HEK293 (cell line): ENCODE measurements at regions not wholly inside any gene's neighbourhood (a gene's known extent, or its start where the extent isn't known, plus 50 kb on each side); places are given as distances from the start of the nearest gene placed in this dataset.

Source experiments
- CTCF ChIA-PET: fragments of 350-600 bp; formaldehyde crosslinking; extraction: SDS; loops from one replicate; lab custom pipeline; 2021; ENCODE audit warnings: antibody characterized with exemption; lab: Yijun Ruan, JAX
- POLR2A ChIA-PET: fragments of 300-600 bp; formaldehyde crosslinking; extraction: SDS; loops from one replicate; lab custom pipeline; 2020; ENCODE audit warnings: antibody characterized with exemption, inconsistent platforms; lab: Yijun Ruan, JAX
- H3K27ac ChIP-seq: fragments of 200-500 bp; sonication (Bioruptor generic); 2 replicates; pipeline ENCODE4 v1.5.1; 2014; ENCODE audit warnings: low read depth, low read length, control low read depth, inconsistent platforms; ENCODE audit errors: extremely low read depth
- H3K36me3 ChIP-seq, 2 experiments: fragments of 200-500 bp in 1 of 2; sonication (Bioruptor generic) in 1 of 2; 1 replicate in 1 of 2; 2 replicates in 1 of 2; pipeline ENCODE4 v1.5.1; 2014 to 2017; ENCODE audit warnings: inconsistent platforms in 2 of 2, low read length in 2 of 2; ENCODE audit not compliant: control insufficient read depth in 2 of 2, insufficient read depth in 1 of 2
- H3K4me1 ChIP-seq: fragments of 200-500 bp; sonication (Bioruptor generic); 2 replicates; pipeline ENCODE4 v1.5.1; 2014; ENCODE audit warnings: mild to moderate bottlenecking, low read length, inconsistent platforms; ENCODE audit not compliant: control insufficient read depth, insufficient read depth
- H3K4me3 ChIP-seq: 2 replicates; pipeline ENCODE4 v1.5.1; 2011; ENCODE audit warnings: low read depth, mild to moderate bottlenecking, control low read depth, low read length, moderate library complexity
- H3K9me3 ChIP-seq: fragments of 200-500 bp; sonication (Bioruptor generic); 2 replicates; pipeline ENCODE4 v1.5.1; 2014; ENCODE audit warnings: low read depth, low read length, inconsistent platforms; ENCODE audit not compliant: control insufficient read depth, insufficient read depth
- GFI1B ChIP-seq: fragments of 450-650 bp; formaldehyde crosslinking; IDR thresholded peaks from 2 replicates; pipeline ENCODE4 v1.5.1; 2016; ENCODE audit warnings: missing biosample characterization, missing genetic modification characterization
- GLI4 ChIP-seq: fragments of 450-650 bp; formaldehyde crosslinking; IDR thresholded peaks from 2 replicates; pipeline ENCODE4 v1.5.1; 2016; ENCODE audit warnings: missing biosample characterization, missing genetic modification characterization
- HOXD13 ChIP-seq: sonication (generic); formaldehyde crosslinking; IDR thresholded peaks from 2 replicates; pipeline ENCODE4 v1.8.0; 2022; ENCODE audit warnings: missing genetic modification reagents, borderline replicate concordance
- KLF17 ChIP-seq: fragments of 450-650 bp; formaldehyde crosslinking; IDR thresholded peaks from 2 replicates; pipeline ENCODE4 v1.5.1; 2016; ENCODE audit warnings: missing biosample characterization, missing genetic modification characterization
- PRDM4 ChIP-seq: fragments of 450-650 bp; formaldehyde crosslinking; IDR thresholded peaks from 2 replicates; pipeline ENCODE4 v1.5.1; 2017; ENCODE audit warnings: missing biosample characterization, missing genetic modification characterization
- REST ChIP-seq: fragments of 450-650 bp; formaldehyde crosslinking; IDR thresholded peaks from 2 replicates; pipeline ENCODE4 v1.5.1; 2016; ENCODE audit warnings: missing biosample characterization, missing genetic modification characterization
- ZBTB17 ChIP-seq: fragments of 450-650 bp; formaldehyde crosslinking; IDR thresholded peaks from 2 replicates; pipeline ENCODE4 v1.5.1; 2016; ENCODE audit warnings: missing biosample characterization, missing genetic modification characterization
- ZBTB26 ChIP-seq: fragments of 450-650 bp; formaldehyde crosslinking; optimal IDR thresholded peaks from 2 replicates; pipeline ENCODE3; 2016; ENCODE audit warnings: missing biosample characterization, mild to moderate bottlenecking, missing genetic modification characterization
- ZBTB48 ChIP-seq: fragments of 450-650 bp; formaldehyde crosslinking; IDR thresholded peaks from 2 replicates; pipeline ENCODE4 v1.5.1; 2016; ENCODE audit warnings: missing biosample characterization, missing genetic modification characterization
- ZFHX2 ChIP-seq: fragments of 450-650 bp; formaldehyde crosslinking; conservative IDR thresholded peaks from 2 replicates; pipeline ENCODE4 v1.5.1; 2016; ENCODE audit warnings: missing biosample characterization, missing genetic modification characterization
- ZNF112 ChIP-seq: fragments of 450-650 bp; formaldehyde crosslinking; IDR thresholded peaks from 2 replicates; pipeline ENCODE4 v1.5.0; 2017; ENCODE audit warnings: missing biosample characterization, missing genetic modification characterization
- ZNF175 ChIP-seq: fragments of 450-650 bp; formaldehyde crosslinking; IDR thresholded peaks from 2 replicates; pipeline ENCODE4 v1.5.1; 2016; ENCODE audit warnings: missing biosample characterization, missing genetic modification characterization
- ZNF354C ChIP-seq: fragments of 450-650 bp; formaldehyde crosslinking; IDR thresholded peaks from 2 replicates; pipeline ENCODE4 v1.5.1; 2016; ENCODE audit warnings: missing biosample characterization, missing genetic modification characterization, low read depth, borderline replicate concordance
- ZNF433 ChIP-seq: fragments of 450-650 bp; formaldehyde crosslinking; IDR thresholded peaks from 2 replicates; pipeline ENCODE4 v1.5.1; 2016; ENCODE audit warnings: missing biosample characterization, missing genetic modification characterization, low read depth
- ZNF555 ChIP-seq: fragments of 450-650 bp; formaldehyde crosslinking; conservative IDR thresholded peaks from 2 replicates; pipeline ENCODE4 v1.5.1; 2017; ENCODE audit warnings: missing biosample characterization, mild to moderate bottlenecking, missing genetic modification characterization, inconsistent platforms
- ZNF701 ChIP-seq: fragments of 450-650 bp; formaldehyde crosslinking; IDR thresholded peaks from 2 replicates; pipeline ENCODE4 v1.5.1; 2016; ENCODE audit warnings: missing biosample characterization, missing genetic modification characterization
- ZNF768 ChIP-seq: fragments of 450-650 bp; formaldehyde crosslinking; IDR thresholded peaks from 2 replicates; pipeline ENCODE4 v1.5.1; 2018; ENCODE audit warnings: missing biosample characterization, mild to moderate bottlenecking, missing genetic modification characterization
- ZSCAN5A ChIP-seq: fragments of 450-650 bp; formaldehyde crosslinking; IDR thresholded peaks from 2 replicates; pipeline ENCODE4 v1.5.1; 2016; ENCODE audit warnings: missing biosample characterization, missing genetic modification characterization

- Histone ChIP-seq H3K4me3 (no peak overlapping the region), H3K27ac (no peak overlapping the region), H3K4me1 (no peaks in the 10 kb centered on the region), H3K9me3 (no peaks in the 10 kb centered on the region), H3K36me3 (no peaks in the 10 kb centered on the region)
- ChIA-PET POLR2A (no interaction called here), CTCF (interaction anchor here (0.7 kb wide), 1 partner anchor 61 kb away, joined by 3 read pairs; no protein-coding TSS in a partner anchor)
- TF ChIP-seq ZNF354C (no peak), PRDM4 (tag by site-specific recombination) (no peak), ZNF433 (tag by site-specific recombination) (no peak), ZBTB48 (tag by site-specific recombination) (no peak), ZNF112 (tag by site-specific recombination) (no peak), HOXD13 (CRISPR knock-in tag) (no peak), ZNF555 (tag by site-specific recombination) (no peak), GLI4 (tag by site-specific recombination) (no peak), GFI1B (no peak), ZBTB26 (no peak), ZSCAN5A (no peak)
Measured at GRCh38 chr12:97927977-97928376, 465.4 kb downstream of the RMST start.

GRCh38 chr12:97936165-97936564 is 473.6 kb downstream of the RMST start:
- no peaks in the 10 kb centered on the region for H3K9me3 ChIP-seq
- no peak overlapping the region for H3K27ac ChIP-seq
- ChIA-PET CTCF (interaction anchor here (0.9 to 1.2 kb wide), 2 partner anchors 25 to 125 kb away, joined by 3 read pairs; no protein-coding TSS in a partner anchor), POLR2A (no interaction called here)
- TF ChIP-seq ZNF175 (tag by site-specific recombination) = no peak
- no peak for TF ChIP-seq ZBTB17
- TF ChIP-seq REST (tag by site-specific recombination) = no peak
- no peak for TF ChIP-seq ZNF701 (tag by site-specific recombination)
- no peak for TF ChIP-seq ZFHX2
- no peak for TF ChIP-seq KLF17 (tag by site-specific recombination)
- no peak for TF ChIP-seq ZNF768 (tag by site-specific recombination)
- TF ChIP-seq, all 188 proteins: peak for 0
- no peaks in the 10 kb centered on the region for H3K4me1 ChIP-seq
- H3K4me3 ChIP-seq = no peak overlapping the region
- no peaks in the 10 kb centered on the region for H3K36me3 ChIP-seq
